Upper lobe of left lung (tissue), 4 donors: ENCODE measurements at regions not wholly inside any gene's neighbourhood (a gene's known extent, or its start where the extent isn't known, plus 50 kb on each side); places are given as distances from the start of the nearest gene placed in this dataset.

Source experiments
- POLR2A ChIP-seq, 4 donors: fragments of 450-650 bp; IDR thresholded peaks; one replicate each; pipeline ENCODE4 v1.5.1; 2016 to 2017; ENCODE audit warnings: antibody characterized with exemption in 4 of 4, mild to moderate bottlenecking in 2 of 4
- POLR2AphosphoS5 ChIP-seq, 2 donors: sonication (generic); formaldehyde crosslinking; IDR thresholded peaks; one replicate each; pipeline ENCODE4 v1.5.1; 2017; ENCODE audit warnings: antibody characterized with exemption in 2 of 2
- TF ChIP-seq, protein P1 (sequence below), 6 experiments: fragments of 450-650 bp in 4 of 6; fragments of 200-600 bp in 2 of 6; sonication (generic) in 2 of 6; IDR thresholded peaks; one replicate each; pipeline ENCODE4 v1.5.1; 2016 to 2019; ENCODE audit warnings: antibody characterized with exemption in 6 of 6

DNA sequence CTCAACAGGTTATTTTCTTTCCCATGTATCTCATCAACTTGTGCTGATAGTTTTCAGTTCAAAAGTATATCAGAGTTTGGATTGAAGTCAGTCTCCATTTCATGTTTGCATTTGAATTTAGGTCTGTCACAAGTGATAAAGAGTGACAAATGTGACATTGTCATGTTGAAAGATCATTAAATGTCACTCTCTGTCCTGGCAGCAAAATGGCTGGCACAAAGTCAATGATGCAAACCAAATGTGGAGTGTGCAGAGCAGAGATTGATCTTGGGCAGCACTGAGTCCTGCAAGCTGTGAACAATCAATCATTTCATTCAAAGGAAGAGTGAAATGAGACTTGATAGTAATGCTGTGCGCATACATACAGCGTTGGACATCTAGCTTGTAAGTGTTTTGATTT, 421.8 kb upstream of the CDH7 start:
- TF ChIP-seq POLR2AphosphoS5 (IDR thresholded peaks at IDR 0.05), result no peak
- TF ChIP-seq, protein P1, sequence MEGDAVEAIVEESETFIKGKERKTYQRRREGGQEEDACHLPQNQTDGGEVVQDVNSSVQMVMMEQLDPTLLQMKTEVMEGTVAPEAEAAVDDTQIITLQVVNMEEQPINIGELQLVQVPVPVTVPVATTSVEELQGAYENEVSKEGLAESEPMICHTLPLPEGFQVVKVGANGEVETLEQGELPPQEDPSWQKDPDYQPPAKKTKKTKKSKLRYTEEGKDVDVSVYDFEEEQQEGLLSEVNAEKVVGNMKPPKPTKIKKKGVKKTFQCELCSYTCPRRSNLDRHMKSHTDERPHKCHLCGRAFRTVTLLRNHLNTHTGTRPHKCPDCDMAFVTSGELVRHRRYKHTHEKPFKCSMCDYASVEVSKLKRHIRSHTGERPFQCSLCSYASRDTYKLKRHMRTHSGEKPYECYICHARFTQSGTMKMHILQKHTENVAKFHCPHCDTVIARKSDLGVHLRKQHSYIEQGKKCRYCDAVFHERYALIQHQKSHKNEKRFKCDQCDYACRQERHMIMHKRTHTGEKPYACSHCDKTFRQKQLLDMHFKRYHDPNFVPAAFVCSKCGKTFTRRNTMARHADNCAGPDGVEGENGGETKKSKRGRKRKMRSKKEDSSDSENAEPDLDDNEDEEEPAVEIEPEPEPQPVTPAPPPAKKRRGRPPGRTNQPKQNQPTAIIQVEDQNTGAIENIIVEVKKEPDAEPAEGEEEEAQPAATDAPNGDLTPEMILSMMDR (IDR thresholded peaks at IDR 0.05), result no peak
- TF ChIP-seq POLR2A (IDR thresholded peaks at IDR 0.05), result no peak
